ENCODE measurements at regions not wholly inside any gene's neighbourhood (a gene's known extent, or its start where the extent isn't known, plus 50 kb on each side); places are given as distances from the start of the nearest gene placed in this dataset.

DNA sequence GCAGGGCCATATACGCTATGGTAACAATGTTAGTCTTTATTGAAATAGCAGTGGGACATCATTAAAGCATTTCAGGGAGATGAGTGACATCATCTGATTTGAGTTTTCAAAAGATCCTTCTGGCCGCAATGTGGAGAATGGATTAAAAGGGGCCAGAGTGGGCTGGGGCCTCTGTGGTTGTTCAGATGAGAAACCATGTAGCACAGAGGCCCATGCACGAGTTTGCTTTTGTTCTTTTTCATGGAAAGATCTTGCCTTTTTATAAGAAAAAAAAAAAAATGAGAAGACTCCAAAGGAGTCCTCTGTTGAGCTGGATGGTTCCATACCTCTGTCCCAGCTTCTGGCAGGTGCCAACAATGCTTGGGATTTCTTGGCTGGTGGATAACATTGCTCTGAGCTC lies 173.5 kb upstream of the SPRY4 start:
- intact Hi-C loops (cut with micrococcal nuclease): no loop called here
- Mint-ChIP-seq H3K36me3 (no peaks in the 10 kb centered on the region), H3K4me3 (no peak overlapping the region), H3K27me3 (no peaks in the 10 kb centered on the region), H3K4me1 (no peaks in the 10 kb centered on the region), H3K27ac (no peak overlapping the region), H3K9me3 (no peaks in the 10 kb centered on the region)
- Histone ChIP-seq H3K4me1 (ENCODE audit: insufficient read depth, low read length) (no peaks in the 10 kb centered on the region), H3K27me3 (ENCODE audit: insufficient read depth, low read length) (no peaks in the 10 kb centered on the region), H3K27ac (ENCODE audit: low read depth, low read length) (no peak overlapping the region), H3K4me3 (ENCODE audit: low read length in 2 of 2) (no peak overlapping the region), H3K36me3 (ENCODE audit: insufficient read depth, low read length) (no peaks in the 10 kb centered on the region), H3K9me3 (ENCODE audit: control insufficient read depth in 1 of 2, low read length in 2 of 2) (no peaks in the 10 kb centered on the region)
- DNase-seq: no peak
- POLR2A ChIA-PET (ENCODE audit: partially characterized antibody): no interaction called here
- CTCF ChIA-PET (ENCODE audit: partially characterized antibody): no interaction called here

DNA sequence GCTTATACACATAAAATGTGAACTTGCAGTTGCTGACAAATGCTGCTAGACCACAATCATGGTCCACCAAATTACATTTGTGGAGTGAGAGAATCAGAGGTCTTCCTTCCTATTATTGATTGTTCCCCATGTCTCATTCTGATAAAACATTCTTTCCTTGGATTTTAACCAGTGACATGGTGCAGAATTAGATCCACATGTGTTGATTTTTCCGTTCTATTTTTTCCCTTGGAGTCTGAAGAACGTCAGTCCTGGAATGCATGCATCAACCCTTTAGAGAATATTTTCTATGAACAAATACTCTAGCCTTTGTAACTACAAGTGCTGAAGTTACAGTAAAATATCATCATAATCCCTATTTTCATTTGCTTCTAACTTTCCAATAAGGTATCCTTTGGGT lies 170.7 kb upstream of the SPRY4 start:
- no peak overlapping the region for H3K4me3 ChIP-seq (ENCODE audit: low read length in 2 of 2)
- no peak for DNase-seq
- H3K36me3 Mint-ChIP-seq: no peaks in the 10 kb centered on the region
- H3K27me3 Mint-ChIP-seq: no peaks in the 10 kb centered on the region
- H3K27me3 ChIP-seq (ENCODE audit: insufficient read depth, low read length): no peaks in the 10 kb centered on the region
- POLR2A ChIA-PET (ENCODE audit: partially characterized antibody): no interaction called here
- CTCF ChIA-PET (ENCODE audit: partially characterized antibody): interaction anchor here (1.3 kb wide), 1 partner anchor 171 kb away, joined by 3 read pairs; the partner anchor contains the start of gene SPRY4
- H3K4me1 Mint-ChIP-seq: peaks cover 0 to 3% (median 0%) of the 10 kb centered on the region in 4 donors
- H3K27ac ChIP-seq (ENCODE audit: low read depth, low read length): no peak overlapping the region
- no peaks in the 10 kb centered on the region for H3K36me3 ChIP-seq (ENCODE audit: insufficient read depth, low read length)
- H3K9me3 Mint-ChIP-seq: no peaks in the 10 kb centered on the region
- no peaks in the 10 kb centered on the region for H3K9me3 ChIP-seq (ENCODE audit: control insufficient read depth in 1 of 2, low read length in 2 of 2)
- H3K4me1 ChIP-seq (ENCODE audit: insufficient read depth, low read length): no peaks in the 10 kb centered on the region
- intact Hi-C loops (cut with micrococcal nuclease): no loop called here
- H3K4me3 Mint-ChIP-seq: no peak overlapping the region
- no peak overlapping the region for H3K27ac Mint-ChIP-seq

GRCh38 chr5:142493875-142494518 lies 169.2 kb upstream of the SPRY4 start:
- no peak overlapping the region for H3K27ac Mint-ChIP-seq
- no peak overlapping the region for H3K4me3 Mint-ChIP-seq
- H3K4me3 ChIP-seq (ENCODE audit: low read length in 2 of 2): no peak overlapping the region
- peaks cover 0 to 3% (median 0%) of the 10 kb centered on the region in 4 donors for H3K4me1 Mint-ChIP-seq
- H3K27me3 Mint-ChIP-seq: no peaks in the 10 kb centered on the region
- H3K27ac ChIP-seq (ENCODE audit: low read depth, low read length): no peak overlapping the region
- CTCF ChIA-PET (ENCODE audit: partially characterized antibody): interaction anchor here (1.3 kb wide), 1 partner anchor 169 kb away, joined by 3 read pairs; the partner anchor contains the start of gene SPRY4
- POLR2A ChIA-PET (ENCODE audit: partially characterized antibody): no interaction called here
- H3K9me3 ChIP-seq (ENCODE audit: control insufficient read depth in 1 of 2, low read length in 2 of 2): no peaks in the 10 kb centered on the region
- no peaks in the 10 kb centered on the region for H3K36me3 Mint-ChIP-seq
- H3K36me3 ChIP-seq (ENCODE audit: insufficient read depth, low read length): no peaks in the 10 kb centered on the region
- no peaks in the 10 kb centered on the region for H3K4me1 ChIP-seq (ENCODE audit: insufficient read depth, low read length)
- no peaks in the 10 kb centered on the region for H3K9me3 Mint-ChIP-seq
- H3K27me3 ChIP-seq (ENCODE audit: insufficient read depth, low read length): no peaks in the 10 kb centered on the region
- intact Hi-C loops (cut with micrococcal nuclease): no loop called here
- DNase-seq: no peak

DNA sequence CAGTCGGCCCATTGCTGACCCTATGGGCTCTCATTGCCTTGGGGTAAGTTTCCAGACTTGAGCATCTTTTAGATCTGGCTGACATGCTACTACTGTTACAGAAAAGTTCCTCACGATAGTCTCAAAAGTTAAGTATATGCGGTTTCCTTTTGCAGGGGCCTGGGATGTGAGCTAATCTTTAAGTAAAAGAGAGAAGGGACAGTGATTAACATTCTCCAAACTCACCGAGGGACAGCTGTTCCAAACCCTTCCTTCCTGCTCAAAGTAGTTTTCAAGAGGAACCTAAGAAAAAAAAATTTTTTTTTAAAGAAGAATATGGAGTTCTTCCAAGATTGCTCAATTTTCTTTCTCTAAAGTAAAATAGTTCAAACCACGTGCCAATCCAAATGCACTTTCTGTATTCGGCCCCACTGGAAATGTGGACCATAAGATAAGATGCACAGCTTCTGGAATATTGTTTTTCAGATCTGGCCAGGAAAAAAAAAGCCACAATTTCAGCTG lies 168.0 kb upstream of the SPRY4 start:
- H3K36me3 Mint-ChIP-seq: no peaks in the 10 kb centered on the region
- Histone ChIP-seq H3K36me3 (ENCODE audit: insufficient read depth, low read length) (no peaks in the 10 kb centered on the region), H3K27ac (ENCODE audit: low read depth, low read length) (no peak overlapping the region), H3K4me1 (ENCODE audit: insufficient read depth, low read length) (no peaks in the 10 kb centered on the region), H3K27me3 (ENCODE audit: insufficient read depth, low read length) (no peaks in the 10 kb centered on the region), H3K9me3 (ENCODE audit: control insufficient read depth in 1 of 2, low read length in 2 of 2) (no peaks in the 10 kb centered on the region), H3K4me3 (ENCODE audit: low read length in 2 of 2) (no peak overlapping the region)
- peak overlapping the region in 1 of 8 donors; percentile 30 for H3K4me3 Mint-ChIP-seq
- ChIA-PET CTCF (ENCODE audit: partially characterized antibody) (interaction anchor here (0.6 to 0.7 kb wide), 2 partner anchors 176 to 341 kb away, joined by 3 read pairs; no protein-coding TSS in a partner anchor), POLR2A (ENCODE audit: partially characterized antibody) (no interaction called here)
- H3K9me3 Mint-ChIP-seq: no peaks in the 10 kb centered on the region
- peak overlapping the region in 3 of 7 donors; percentile 16 to 51 (median 25) for H3K27ac Mint-ChIP-seq
- H3K4me1 Mint-ChIP-seq: peaks cover 0 to 3% (median 0%) of the 10 kb centered on the region in 4 donors
- intact Hi-C loops (cut with micrococcal nuclease): no loop called here
- H3K27me3 Mint-ChIP-seq: peaks cover 0 to under 1% of the 10 kb centered on the region in 2 donors
- DNase-seq: no peak

DNA sequence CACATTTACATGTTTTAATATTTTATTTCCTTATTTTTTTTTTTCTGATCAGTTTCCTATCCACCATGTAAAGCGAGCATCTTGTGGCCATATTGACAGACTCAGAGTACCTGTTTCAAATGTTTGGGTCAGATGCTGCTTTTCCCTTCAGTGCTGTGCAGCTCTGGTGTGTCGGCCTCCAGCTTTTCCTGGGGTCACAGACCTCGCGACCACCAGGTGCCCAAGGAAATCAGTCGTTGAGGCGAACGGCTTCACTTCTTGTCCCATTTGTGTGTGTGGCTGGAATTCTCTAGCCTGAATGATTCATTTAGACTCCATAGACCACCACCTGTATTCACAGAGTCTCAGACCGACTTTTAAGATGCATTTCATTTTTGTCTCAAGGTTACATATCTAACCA lies 166.9 kb upstream of the SPRY4 start:
- Histone ChIP-seq H3K36me3 (ENCODE audit: insufficient read depth, low read length) (no peaks in the 10 kb centered on the region), H3K4me1 (ENCODE audit: insufficient read depth, low read length) (no peaks in the 10 kb centered on the region), H3K27ac (ENCODE audit: low read depth, low read length) (no peak overlapping the region), H3K9me3 (ENCODE audit: control insufficient read depth in 1 of 2, low read length in 2 of 2) (no peaks in the 10 kb centered on the region), H3K4me3 (ENCODE audit: low read length in 2 of 2) (no peak overlapping the region), H3K27me3 (ENCODE audit: insufficient read depth, low read length) (no peaks in the 10 kb centered on the region)
- ChIA-PET CTCF (ENCODE audit: partially characterized antibody) (no interaction called here), POLR2A (ENCODE audit: partially characterized antibody) (no interaction called here)
- Mint-ChIP-seq H3K9me3 (peaks cover 0 to 3% (median under 1%) of the 10 kb centered on the region in 8 donors), H3K27me3 (peaks cover 0 to 7% of the 10 kb centered on the region in 2 donors), H3K4me1 (peaks cover 0 to 3% (median 0%) of the 10 kb centered on the region in 4 donors), H3K4me3 (no peak overlapping the region), H3K36me3 (no peaks in the 10 kb centered on the region), H3K27ac (no peak overlapping the region)
- DNase-seq: no peak
- intact Hi-C loops (cut with micrococcal nuclease): no loop called here

- Mint-ChIP-seq H3K4me1 (peaks cover 0 to 3% (median 0%) of the 10 kb centered on the region in 4 donors), H3K4me3 (no peak overlapping the region), H3K9me3 (peaks cover 0 to 6% (median 4%) of the 10 kb centered on the region in 8 donors), H3K27ac (no peak overlapping the region), H3K36me3 (peaks cover 0 to 4% of the 10 kb centered on the region in 2 donors), H3K27me3 (peaks cover 0 to 9% of the 10 kb centered on the region in 2 donors)
- intact Hi-C loops (cut with micrococcal nuclease): no loop called here
- H3K4me1 ChIP-seq (ENCODE audit: insufficient read depth, low read length): no peaks in the 10 kb centered on the region
- ChIA-PET POLR2A (ENCODE audit: partially characterized antibody) (no interaction called here), CTCF (ENCODE audit: partially characterized antibody) (no interaction called here)
- no peak overlapping the region for H3K27ac ChIP-seq (ENCODE audit: low read depth, low read length)
- no peak overlapping the region for H3K4me3 ChIP-seq (ENCODE audit: low read length in 2 of 2)
- H3K27me3 ChIP-seq (ENCODE audit: insufficient read depth, low read length): no peaks in the 10 kb centered on the region
- H3K36me3 ChIP-seq (ENCODE audit: insufficient read depth, low read length): no peaks in the 10 kb centered on the region
- no peaks in the 10 kb centered on the region for H3K9me3 ChIP-seq (ENCODE audit: control insufficient read depth in 1 of 2, low read length in 2 of 2)
- no peak for DNase-seq
Measured at GRCh38 chr5:142491270-142491669, 166.4 kb upstream of the SPRY4 start.

GRCh38 chr5:142486581-142486980 lies 161.8 kb upstream of the SPRY4 start:
- H3K4me1 ChIP-seq (ENCODE audit: insufficient read depth, low read length): no peaks in the 10 kb centered on the region
- intact Hi-C loops (cut with micrococcal nuclease): no loop called here
- CTCF ChIA-PET (ENCODE audit: partially characterized antibody): no interaction called here
- Mint-ChIP-seq H3K9me3 (peaks cover 7 to 23% (median 19%) of the 10 kb centered on the region in 8 donors), H3K36me3 (peaks cover 2 to 16% of the 10 kb centered on the region in 2 donors), H3K4me3 (no peak overlapping the region), H3K4me1 (no peaks in the 10 kb centered on the region), H3K27ac (no peak overlapping the region), H3K27me3 (peaks cover 0 to 11% of the 10 kb centered on the region in 2 donors)
- no peaks in the 10 kb centered on the region for H3K27me3 ChIP-seq (ENCODE audit: insufficient read depth, low read length)
- H3K27ac ChIP-seq (ENCODE audit: low read depth, low read length): no peak overlapping the region
- H3K4me3 ChIP-seq (ENCODE audit: low read length in 2 of 2): no peak overlapping the region
- DNase-seq: no peak
- no peaks in the 10 kb centered on the region for H3K9me3 ChIP-seq (ENCODE audit: control insufficient read depth in 1 of 2, low read length in 2 of 2)
- POLR2A ChIA-PET (ENCODE audit: partially characterized antibody): no interaction called here
- H3K36me3 ChIP-seq (ENCODE audit: insufficient read depth, low read length): no peaks in the 10 kb centered on the region
